Activated CD4-positive, alpha-beta T cell treated with anti-CD3 and anti-CD28 coated beads, Interleukin-2, amount 10 ng/mL, durations not matched to agents 24 days and 14 days (primary cell): ENCODE measurements at regions not wholly inside any gene's neighbourhood (a gene's known extent, or its start where the extent isn't known, plus 50 kb on each side); places are given as distances from the start of the nearest gene placed in this dataset.

ENCODE experiments used
- DNase-seq: peaks from one replicate; pipeline ENCODE4 v3.0.0; 2022
- H3K27ac Mint-ChIP-seq: one replicate; pipeline ENCODE4 v1.8.0; 2022; ENCODE audit warnings: mild to moderate bottlenecking, mixed read lengths
- H3K27me3 Mint-ChIP-seq: one replicate; pipeline ENCODE4 v1.8.0; 2022; ENCODE audit warnings: mixed read lengths
- H3K36me3 Mint-ChIP-seq: one replicate; pipeline ENCODE4 v1.8.0; 2022; ENCODE audit warnings: low read depth, mild to moderate bottlenecking, mixed read lengths
- H3K4me1 Mint-ChIP-seq: one replicate; pipeline ENCODE4 v1.8.0; 2021; ENCODE audit warnings: mixed read lengths
- H3K4me3 Mint-ChIP-seq: one replicate; pipeline ENCODE4 v1.8.0; 2022; ENCODE audit warnings: mild to moderate bottlenecking, moderate library complexity, mixed read lengths
- H3K9me3 Mint-ChIP-seq: one replicate; pipeline ENCODE4 v1.8.0; 2021; ENCODE audit warnings: mixed read lengths
- intact Hi-C: fragments of 100-400 bp; cut with micrococcal nuclease; formaldehyde crosslinking; loops from one replicate; pipeline ENCODE4 v1.15.1; 2023

DNA sequence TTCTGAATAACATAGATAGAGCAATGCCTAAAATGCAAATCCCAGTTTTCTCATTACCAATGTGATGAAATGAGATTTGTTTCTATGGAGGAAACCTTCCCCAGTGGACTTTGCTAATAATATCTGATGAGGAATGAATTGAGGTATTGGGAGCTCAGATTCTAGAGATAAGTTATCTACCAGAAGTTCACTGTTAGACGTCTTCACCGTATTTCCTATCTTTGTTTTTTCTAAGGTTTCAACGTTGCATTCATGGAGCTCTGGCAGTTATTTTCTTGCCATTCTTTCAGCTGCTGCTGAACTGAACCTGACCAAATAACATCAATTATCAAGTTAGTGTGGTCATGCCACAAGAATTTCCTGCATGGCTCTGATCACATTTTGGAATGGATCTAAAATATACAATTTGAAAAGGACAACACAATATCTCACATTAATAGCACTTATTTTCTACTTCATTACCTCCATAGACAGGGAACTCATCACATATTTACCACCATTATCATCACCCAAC, 511.8 kb upstream of the LCORL start:
- intact Hi-C loops, result no loop called here
- Mint-ChIP-seq H3K9me3 (no peaks in the 10 kb centered on the region), H3K27ac (no peak overlapping the region), H3K27me3 (no peaks in the 10 kb centered on the region), H3K4me3 (no peak overlapping the region), H3K36me3 (no peaks in the 10 kb centered on the region), H3K4me1 (no peaks in the 10 kb centered on the region)
- no peak for DNase-seq

DNA sequence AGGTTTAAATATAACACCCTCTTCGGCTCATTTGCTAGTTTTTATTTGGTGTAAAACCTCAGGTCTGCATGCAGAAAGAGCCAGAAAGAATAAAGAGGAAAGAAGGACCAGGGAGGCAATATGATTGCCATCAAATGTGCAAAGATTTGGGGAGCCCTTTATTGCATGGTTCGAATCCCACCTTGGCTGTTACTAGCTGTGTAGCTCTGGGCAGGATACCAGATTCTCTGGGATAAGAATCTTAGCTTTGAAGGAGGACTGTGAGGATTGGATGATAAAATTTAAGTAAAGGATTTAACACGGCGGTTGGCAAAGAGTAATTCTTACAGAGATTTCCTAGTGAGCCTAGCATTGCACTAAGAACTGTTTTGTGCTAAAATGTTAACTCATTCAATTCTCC, 510.2 kb upstream of the LCORL start:
- Mint-ChIP-seq H3K27me3 (no peaks in the 10 kb centered on the region), H3K9me3 (no peaks in the 10 kb centered on the region), H3K4me3 (no peak overlapping the region), H3K4me1 (no peaks in the 10 kb centered on the region), H3K27ac (no peak overlapping the region), H3K36me3 (no peaks in the 10 kb centered on the region)
- intact Hi-C loops, result no loop called here
- no peak for DNase-seq

DNA sequence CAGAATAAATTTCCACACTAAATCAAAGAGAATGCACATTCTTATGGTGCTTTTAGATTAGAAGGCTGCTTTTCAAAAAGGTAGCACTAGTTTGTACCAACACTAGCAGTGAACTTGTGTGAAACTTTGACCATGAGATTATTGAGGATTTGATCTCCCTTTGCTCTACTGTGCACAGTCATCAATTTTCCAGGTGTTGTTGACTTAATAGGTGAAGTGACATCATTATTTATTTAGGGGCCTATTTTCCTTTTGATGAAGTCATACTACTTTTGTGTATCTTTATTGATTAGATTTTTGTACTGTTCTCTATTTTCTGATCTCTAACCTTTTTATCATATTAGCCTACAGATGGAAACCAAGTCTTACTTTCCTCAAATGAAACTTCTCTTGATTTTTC, 507.9 kb upstream of the LCORL start:
- Mint-ChIP-seq H3K27ac (no peak overlapping the region), H3K4me1 (no peaks in the 10 kb centered on the region), H3K36me3 (no peaks in the 10 kb centered on the region), H3K27me3 (no peaks in the 10 kb centered on the region), H3K9me3 (no peaks in the 10 kb centered on the region), H3K4me3 (no peak overlapping the region)
- no peak for DNase-seq
- intact Hi-C loops, result no loop called here

DNA sequence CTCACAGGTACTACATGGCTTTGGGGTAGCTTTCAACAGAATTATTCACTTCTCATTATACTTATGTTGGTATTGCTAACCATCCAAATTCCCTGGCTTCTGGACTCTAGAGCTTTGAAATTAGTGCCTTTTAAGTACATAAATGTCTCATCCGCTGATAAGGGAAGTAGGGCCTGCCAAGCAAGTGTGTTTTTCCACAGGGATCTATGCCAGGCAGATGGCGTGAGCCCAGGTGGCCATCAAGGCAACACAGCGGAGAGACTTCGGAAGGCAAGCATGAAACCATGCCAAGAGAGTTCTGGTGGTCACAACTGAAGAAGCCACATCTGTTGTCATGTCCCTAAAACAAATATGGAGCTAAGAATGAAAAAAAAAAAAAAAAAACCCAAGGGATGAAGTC, 503.1 kb upstream of the LCORL start:
- no peaks in the 10 kb centered on the region for H3K36me3 Mint-ChIP-seq
- no peak overlapping the region for H3K4me3 Mint-ChIP-seq
- no peak overlapping the region for H3K27ac Mint-ChIP-seq
- intact Hi-C loops, result no loop called here
- H3K27me3 Mint-ChIP-seq, result no peaks in the 10 kb centered on the region
- DNase-seq, result no peak
- no peaks in the 10 kb centered on the region for H3K4me1 Mint-ChIP-seq
- H3K9me3 Mint-ChIP-seq, result no peaks in the 10 kb centered on the region

DNA sequence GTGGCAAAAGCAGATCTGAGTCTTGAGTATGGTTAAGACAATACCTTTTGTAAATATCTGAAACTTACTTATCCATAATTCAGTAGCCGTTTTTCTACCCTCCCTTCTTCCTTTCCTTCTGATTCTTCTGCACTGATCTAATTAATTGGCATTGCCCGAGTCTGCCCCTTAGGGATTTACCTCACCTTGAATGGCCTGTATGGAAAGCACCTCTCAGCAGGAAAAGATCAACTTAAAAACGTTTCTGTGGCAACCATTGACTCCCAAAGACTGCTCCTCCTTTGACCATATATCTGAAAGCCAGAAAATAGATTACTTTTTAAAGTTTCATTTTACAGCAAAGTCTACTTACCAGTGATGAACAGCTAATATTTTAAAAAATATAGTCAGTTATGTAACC, 496.5 kb upstream of the LCORL start:
- DNase-seq, result no peak
- H3K27ac Mint-ChIP-seq, result no peak overlapping the region
- no peaks in the 10 kb centered on the region for H3K27me3 Mint-ChIP-seq
- H3K4me3 Mint-ChIP-seq, result no peak overlapping the region
- no peaks in the 10 kb centered on the region for H3K9me3 Mint-ChIP-seq
- intact Hi-C loops, result no loop called here
- no peaks in the 10 kb centered on the region for H3K4me1 Mint-ChIP-seq
- H3K36me3 Mint-ChIP-seq, result no peaks in the 10 kb centered on the region

DNA sequence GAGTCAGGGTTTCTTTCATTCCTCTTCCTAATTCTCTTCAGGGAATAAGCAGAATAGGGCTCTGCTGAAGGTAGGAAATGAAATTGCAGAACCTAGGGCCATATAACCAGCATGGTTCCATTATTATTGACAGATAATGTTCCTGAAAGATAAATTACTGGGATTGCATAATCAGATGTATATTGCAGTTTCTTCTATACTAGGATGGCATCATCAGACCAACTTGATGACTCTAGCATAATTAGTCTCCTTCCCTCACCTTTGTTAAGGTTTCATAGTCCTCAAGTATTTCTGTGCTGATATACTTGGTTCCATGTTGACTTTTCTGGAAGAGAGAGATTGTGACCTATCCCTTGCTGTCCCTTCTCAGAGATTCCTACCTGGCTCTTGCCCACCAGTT, 492.3 kb upstream of the LCORL start:
- no peak for DNase-seq
- Mint-ChIP-seq H3K4me1 (no peaks in the 10 kb centered on the region), H3K9me3 (no peaks in the 10 kb centered on the region), H3K27ac (no peak overlapping the region), H3K27me3 (no peaks in the 10 kb centered on the region), H3K36me3 (no peaks in the 10 kb centered on the region), H3K4me3 (no peak overlapping the region)
- intact Hi-C loops, result no loop called here

DNA sequence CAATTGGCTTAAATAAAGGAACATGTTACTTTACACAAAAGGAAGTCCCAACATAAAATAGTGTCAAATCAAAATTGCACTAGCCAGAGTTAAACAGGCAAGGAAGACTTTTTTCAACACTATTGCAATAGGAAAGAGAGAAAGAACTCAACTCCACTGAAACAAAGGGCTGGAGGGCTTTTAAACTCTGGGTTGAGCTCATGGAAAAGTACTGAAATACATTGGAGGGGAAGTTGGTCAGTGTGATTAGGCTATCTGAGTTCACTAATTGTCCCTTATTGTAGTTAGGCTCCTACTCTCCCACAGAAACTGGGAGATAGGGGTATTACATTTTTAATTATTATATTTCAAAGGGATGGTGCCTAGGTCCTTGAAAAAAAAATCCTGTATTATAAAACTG, 491.2 kb upstream of the LCORL start:
- no peak for DNase-seq
- Mint-ChIP-seq H3K9me3 (no peaks in the 10 kb centered on the region), H3K4me1 (no peaks in the 10 kb centered on the region), H3K4me3 (no peak overlapping the region), H3K27ac (no peak overlapping the region), H3K36me3 (no peaks in the 10 kb centered on the region), H3K27me3 (no peaks in the 10 kb centered on the region)
- intact Hi-C loops, result no loop called here

DNA sequence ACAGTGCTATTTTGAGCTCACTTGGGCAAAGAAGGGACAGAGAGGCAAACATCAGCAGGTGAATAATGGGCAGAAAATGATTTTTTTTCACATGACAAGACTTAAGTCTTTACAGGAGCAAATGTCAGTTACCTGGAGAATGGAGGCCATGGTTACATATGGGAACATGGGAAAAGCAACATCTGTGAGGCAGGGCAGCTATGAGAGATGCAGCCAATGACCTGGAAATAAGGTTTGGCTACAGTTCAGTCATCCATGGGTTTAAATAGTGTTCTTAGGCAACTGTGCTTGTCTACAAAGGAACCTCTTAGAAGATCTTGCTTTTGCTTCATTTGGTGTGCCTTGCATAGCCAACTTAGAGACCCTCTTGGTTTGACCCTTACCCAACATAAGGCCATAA, 490.2 kb upstream of the LCORL start:
- Mint-ChIP-seq H3K27ac (no peak overlapping the region), H3K4me1 (no peaks in the 10 kb centered on the region), H3K36me3 (no peaks in the 10 kb centered on the region), H3K27me3 (no peaks in the 10 kb centered on the region), H3K4me3 (no peak overlapping the region), H3K9me3 (no peaks in the 10 kb centered on the region)
- no peak for DNase-seq
- intact Hi-C loops, result no loop called here

DNA sequence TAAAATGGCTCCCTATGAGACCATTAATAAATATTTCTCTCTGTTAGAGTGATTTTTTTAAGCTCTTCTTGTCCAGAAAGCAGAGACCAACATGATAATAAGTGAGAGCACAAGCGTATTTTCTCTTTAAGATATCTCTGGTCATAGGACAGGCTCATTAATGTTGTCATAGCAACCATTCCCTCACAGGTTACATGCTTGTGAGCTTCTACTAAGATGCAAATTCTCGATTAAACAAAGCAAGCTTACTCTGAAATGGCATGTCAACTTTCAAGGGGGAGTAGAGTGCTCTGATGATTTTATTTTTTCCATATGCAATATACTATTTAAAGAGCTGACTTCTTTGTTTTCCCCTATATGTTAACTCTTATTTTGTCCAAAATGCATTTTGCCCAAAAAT, 487.2 kb upstream of the LCORL start:
- no peak overlapping the region for H3K27ac Mint-ChIP-seq
- DNase-seq, result no peak
- intact Hi-C loops, result no loop called here
- no peak overlapping the region for H3K4me3 Mint-ChIP-seq
- no peaks in the 10 kb centered on the region for H3K9me3 Mint-ChIP-seq
- H3K27me3 Mint-ChIP-seq, result no peaks in the 10 kb centered on the region
- H3K4me1 Mint-ChIP-seq, result no peaks in the 10 kb centered on the region
- no peaks in the 10 kb centered on the region for H3K36me3 Mint-ChIP-seq

DNA sequence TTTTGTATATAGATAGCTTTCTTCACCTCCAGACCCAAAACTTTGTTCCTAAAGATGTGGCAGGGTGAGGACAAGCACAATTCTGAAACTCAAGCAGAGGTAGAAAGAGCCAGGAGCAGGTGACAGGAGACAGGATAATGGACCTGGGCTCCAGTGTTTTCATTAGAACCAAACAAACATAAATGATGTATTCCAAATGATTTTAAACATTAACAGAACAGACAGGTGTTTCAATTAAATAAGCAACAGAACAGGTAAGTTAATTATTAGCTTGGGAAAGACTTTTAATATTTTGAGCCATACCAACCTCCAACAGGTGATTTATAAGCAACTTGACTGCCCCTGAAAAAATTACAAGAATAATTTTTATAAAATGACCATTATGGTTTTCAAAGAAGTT, 459.4 kb upstream of the LCORL start:
- no peak for DNase-seq
- Mint-ChIP-seq H3K4me1 (no peaks in the 10 kb centered on the region), H3K9me3 (no peaks in the 10 kb centered on the region), H3K27me3 (no peaks in the 10 kb centered on the region), H3K27ac (no peak overlapping the region), H3K36me3 (no peaks in the 10 kb centered on the region), H3K4me3 (no peak overlapping the region)
- intact Hi-C loops, result no loop called here

DNA sequence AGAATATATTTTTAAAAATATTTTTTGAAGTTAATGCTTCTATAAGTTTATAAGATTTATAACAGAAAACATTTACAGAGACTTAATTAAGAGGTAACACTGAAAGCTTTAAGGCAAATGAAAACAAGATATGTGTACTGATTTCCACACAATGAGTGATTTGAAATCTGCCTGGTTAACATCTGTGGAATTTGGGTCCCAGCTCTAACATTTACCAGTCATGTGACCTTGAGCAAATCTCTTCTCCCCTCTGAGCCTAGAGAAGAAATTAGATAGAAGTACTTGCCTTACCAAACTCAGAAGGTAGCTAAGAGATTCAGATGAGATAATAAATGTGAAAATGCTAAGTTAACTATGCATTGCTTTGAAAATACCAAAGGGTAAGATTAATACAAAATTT, 458.8 kb upstream of the LCORL start:
- Mint-ChIP-seq H3K4me1 (no peaks in the 10 kb centered on the region), H3K9me3 (no peaks in the 10 kb centered on the region), H3K36me3 (no peaks in the 10 kb centered on the region), H3K4me3 (no peak overlapping the region), H3K27ac (no peak overlapping the region), H3K27me3 (no peaks in the 10 kb centered on the region)
- intact Hi-C loops, result no loop called here
- no peak for DNase-seq

DNA sequence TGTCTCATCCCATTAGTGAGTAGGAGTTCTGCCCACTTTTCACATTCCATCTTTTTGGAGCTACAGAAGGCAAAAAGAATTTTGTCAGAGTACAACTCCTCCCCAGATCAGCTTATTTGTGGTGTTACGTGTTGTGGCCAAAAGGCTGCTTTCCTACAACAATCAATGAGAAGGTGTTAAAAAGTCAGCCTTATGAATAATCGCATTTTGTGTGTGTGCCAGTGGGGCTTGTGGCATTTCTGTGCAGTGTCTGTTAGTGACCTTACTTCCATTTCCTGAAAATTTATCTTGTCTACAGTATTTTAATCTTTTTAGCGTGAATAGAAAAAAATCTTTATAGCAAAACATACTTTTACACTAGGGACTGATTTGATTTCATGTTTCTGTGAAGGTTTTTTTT, 458.3 kb upstream of the LCORL start:
- Mint-ChIP-seq H3K36me3 (no peaks in the 10 kb centered on the region), H3K4me1 (no peaks in the 10 kb centered on the region), H3K4me3 (no peak overlapping the region), H3K27me3 (no peaks in the 10 kb centered on the region), H3K27ac (no peak overlapping the region), H3K9me3 (no peaks in the 10 kb centered on the region)
- intact Hi-C loops, result no loop called here
- no peak for DNase-seq

DNA sequence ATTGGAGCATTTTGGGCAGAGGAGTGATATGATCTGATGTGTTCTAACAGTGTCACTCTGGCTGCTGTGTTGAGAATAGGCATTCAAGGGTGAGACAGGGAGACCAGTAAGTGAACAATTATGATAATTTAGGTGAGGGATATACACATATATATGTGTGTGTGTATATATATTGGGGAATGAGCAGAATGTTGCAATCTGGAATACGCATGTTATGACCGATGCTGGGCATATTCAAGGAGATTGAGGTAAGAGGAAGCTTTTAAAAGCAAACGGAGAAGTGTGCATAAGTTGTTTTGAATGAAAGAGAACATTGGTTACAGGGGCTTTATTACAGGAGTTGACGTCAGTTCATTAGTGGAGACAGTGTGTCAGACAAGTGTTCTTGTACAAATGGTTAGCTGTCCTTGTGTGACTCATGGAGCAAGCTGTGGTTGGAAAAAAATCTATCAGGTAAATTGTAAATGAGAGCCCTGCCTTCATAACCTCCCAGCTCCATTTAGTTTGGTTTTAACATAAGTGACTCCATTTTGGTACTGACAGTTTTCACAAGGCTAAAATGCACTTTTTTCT, 442.5 kb upstream of the LCORL start:
- Mint-ChIP-seq H3K27ac (no peak overlapping the region), H3K4me1 (no peaks in the 10 kb centered on the region), H3K27me3 (no peaks in the 10 kb centered on the region), H3K9me3 (no peaks in the 10 kb centered on the region), H3K4me3 (no peak overlapping the region), H3K36me3 (no peaks in the 10 kb centered on the region)
- intact Hi-C loops, result no loop called here
- no peak for DNase-seq

DNA sequence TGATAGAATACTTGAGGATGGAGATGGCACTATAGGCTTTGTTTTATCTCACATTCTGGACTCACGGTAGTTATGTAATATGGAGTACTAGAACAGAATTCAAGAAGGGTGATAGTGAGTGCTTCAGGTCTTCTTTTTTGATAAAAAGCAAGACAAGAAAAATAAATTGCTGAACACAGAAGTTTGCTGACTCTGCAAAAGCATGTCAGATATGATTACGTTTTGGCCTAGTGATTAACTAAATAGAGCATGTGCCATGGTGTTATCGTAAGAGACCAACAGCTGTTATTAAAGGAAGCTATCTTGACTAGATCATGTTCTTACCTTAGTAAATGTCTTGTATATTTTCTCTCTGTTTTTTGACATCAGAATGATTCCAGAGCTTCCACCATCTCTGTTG, 436.9 kb upstream of the LCORL start:
- DNase-seq, result no peak
- H3K4me3 Mint-ChIP-seq, result no peak overlapping the region
- H3K27ac Mint-ChIP-seq, result no peak overlapping the region
- no peaks in the 10 kb centered on the region for H3K4me1 Mint-ChIP-seq
- H3K27me3 Mint-ChIP-seq, result no peaks in the 10 kb centered on the region
- intact Hi-C loops, result no loop called here
- no peaks in the 10 kb centered on the region for H3K36me3 Mint-ChIP-seq
- no peaks in the 10 kb centered on the region for H3K9me3 Mint-ChIP-seq

DNA sequence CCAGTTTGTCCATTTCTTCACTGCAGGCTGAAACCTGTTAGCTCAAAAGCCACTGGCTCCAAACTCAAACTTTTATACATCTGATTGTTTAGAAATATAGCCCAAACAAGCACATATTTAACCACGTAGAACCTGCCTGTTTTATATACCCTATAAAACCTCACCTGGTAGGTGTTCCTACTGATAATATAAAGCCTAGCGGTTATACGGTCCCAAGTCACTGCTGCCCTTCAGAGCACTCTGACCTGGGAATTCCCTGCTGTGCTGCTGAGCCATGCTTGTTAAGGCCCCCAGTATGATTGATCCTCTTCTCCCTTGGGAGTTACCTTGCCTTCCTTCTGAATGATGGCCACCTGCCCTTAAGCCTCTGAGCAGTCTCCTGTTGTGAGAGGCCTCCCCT, 432.8 kb upstream of the LCORL start:
- intact Hi-C loops, result no loop called here
- Mint-ChIP-seq H3K36me3 (no peaks in the 10 kb centered on the region), H3K4me3 (no peak overlapping the region), H3K9me3 (no peaks in the 10 kb centered on the region), H3K4me1 (no peaks in the 10 kb centered on the region), H3K27me3 (no peaks in the 10 kb centered on the region), H3K27ac (no peak overlapping the region)
- no peak for DNase-seq
